Stimulated activated CD4-positive, alpha-beta T cell treated with anti-CD3 and anti-CD28 coated beads, Interleukin-15, amount 100 ng/mL, for 24 hours (primary cell): ENCODE measurements at regions not wholly inside any gene's neighbourhood (a gene's known extent, or its start where the extent isn't known, plus 50 kb on each side); places are given as distances from the start of the nearest gene placed in this dataset.
"Not testable (repeated sequence)": the region's sequence is repeated elsewhere in the genome, so short reads cannot be mapped to it uniquely, and the experiment has no call there.

Experiments used
- DNase-seq: peaks from one replicate; pipeline ENCODE4 v3.0.0-alpha.2; 2020

- DNase-seq = no peak
Measured at GRCh38 chr4:82171531-82172155, 202.1 kb downstream of the HNRNPD start.

- DNase-seq = no peak
Measured at GRCh38 chr4:82149750-82150149, 224.0 kb downstream of the HNRNPD start.

- DNase-seq = no peak
Measured at GRCh38 chr4:82145850-82146249, 227.9 kb downstream of the HNRNPD start.

- DNase-seq = no peak
Measured at GRCh38 chr4:82140422-82140821, 233.4 kb downstream of the HNRNPD start.

GRCh38 chr4:82139287-82139686 is 234.5 kb downstream of the HNRNPD start:
- no peak for DNase-seq

GRCh38 chr4:82138374-82138773 is 235.4 kb downstream of the HNRNPD start:
- DNase-seq = peak; percentile 3

GRCh38 chr4:82136161-82136801 is 237.5 kb downstream of the HNRNPD start:
- no peak for DNase-seq

- DNase-seq = no peak
Measured at GRCh38 chr4:82128355-82128754, 245.4 kb downstream of the HNRNPD start.

GRCh38 chr4:82126512-82127040 is 247.2 kb downstream of the HNRNPD start:
- no peak for DNase-seq

- DNase-seq = no peak
Measured at GRCh38 chr4:82125787-82126297, 247.9 kb downstream of the HNRNPD start.

GRCh38 chr4:82124932-82125786 is 248.6 kb downstream of the HNRNPD start:
- DNase-seq = no peak

GRCh38 chr4:82124365-82124764 is 249.4 kb downstream of the HNRNPD start:
- no peak for DNase-seq

- no peak for DNase-seq
Measured at GRCh38 chr4:82123934-82124333, 249.9 kb downstream of the HNRNPD start.

- not testable (repeated sequence) for DNase-seq
Measured at GRCh38 chr4:82115183-82115582, 258.6 kb downstream of the HNRNPD start.

- no peak for DNase-seq
Measured at GRCh38 chr4:82108506-82108905, 265.3 kb downstream of the HNRNPD start.

- no peak for DNase-seq
Measured at GRCh38 chr4:82104578-82104977, 269.2 kb downstream of the HNRNPD start.

GRCh38 chr4:82099928-82100579 is 273.7 kb downstream of the HNRNPD start:
- DNase-seq = no peak

GRCh38 chr4:82097504-82097903 is 276.3 kb downstream of the HNRNPD start:
- DNase-seq = no peak

- no peak for DNase-seq
Measured at GRCh38 chr4:82090717-82091116, 283.1 kb downstream of the HNRNPD start.

- no peak for DNase-seq
Measured at GRCh38 chr4:82084747-82085146, 289.0 kb downstream of the HNRNPD start.

GRCh38 chr4:82077471-82077995 is 296.3 kb downstream of the HNRNPD start:
- DNase-seq = not testable (repeated sequence)

GRCh38 chr4:82076809-82077208 is 297.0 kb downstream of the HNRNPD start:
- no peak for DNase-seq

- DNase-seq = no peak
Measured at GRCh38 chr4:82076359-82076758, 297.4 kb downstream of the HNRNPD start.
